Panc1 (cell line): ENCODE measurements at regions not wholly inside any gene's neighbourhood (a gene's known extent, or its start where the extent isn't known, plus 50 kb on each side); places are given as distances from the start of the nearest gene placed in this dataset.

ENCODE experiments used
- ATAC-seq: fragments of 200-7000 bp; cut with Tn5 transposase; 2 replicates; pipeline ENCODE4 v1.9.1; 2020; ENCODE audit warnings: mild to moderate bottlenecking, moderate library complexity
- BruUV-seq: library from RNA; stranded (reverse); fragments of 400-500 nt; replicated peaks from 2 replicates; lab custom pipeline; 2021; lab: Mats Ljungman, UMichigan
- CTCF ChIA-PET: fragments of 300-600 bp; sonication (Branson Sonifier 250); formaldehyde crosslinking; loops from one replicate; lab custom pipeline; 2022; ENCODE audit warnings: antibody characterized with exemption; lab: Charles Lee
- POLR2A ChIA-PET: fragments of 300-600 bp; sonication (Branson Sonifier 250); formaldehyde crosslinking; loops from one replicate; lab custom pipeline; 2022; ENCODE audit warnings: antibody characterized with exemption; lab: Charles Lee
- DNase-seq: peaks from one replicate; pipeline ENCODE4 v3.0.0-alpha.2; 2010; ENCODE audit warnings: low read depth, low spot score
- H3K27ac ChIP-seq: 2 replicates; pipeline ENCODE4 v1.5.1; 2011; ENCODE audit warnings: mild to moderate bottlenecking, low read length, inconsistent platforms
- H3K27me3 ChIP-seq: fragments of 200-500 bp; sonication (Bioruptor generic); 2 replicates; pipeline ENCODE4 v1.6.0; 2014; ENCODE audit warnings: low read length, inconsistent platforms; ENCODE audit not compliant: control insufficient read depth, insufficient read depth
- H3K36me3 ChIP-seq: fragments of 200-500 bp; sonication (Bioruptor generic); 2 replicates; pipeline ENCODE4 v1.5.1; 2014; ENCODE audit warnings: inconsistent platforms, mild to moderate bottlenecking, low read length, moderate library complexity; ENCODE audit not compliant: control insufficient read depth, insufficient read depth
- H3K4me1 ChIP-seq: 2 replicates; pipeline ENCODE4 v1.5.1; 2011; ENCODE audit warnings: inconsistent platforms, mild to moderate bottlenecking, low read length, moderate library complexity; ENCODE audit not compliant: control insufficient read depth, insufficient read depth
- H3K4me3 ChIP-seq, 2 experiments: 2 replicates each; pipeline ENCODE4 v1.5.1; 2011 to 2012; ENCODE audit warnings: low read depth in 2 of 2, low read length in 2 of 2, mild to moderate bottlenecking in 2 of 2, inconsistent platforms in 1 of 2, moderate library complexity in 1 of 2
- H3K9me3 ChIP-seq: fragments of 200-500 bp; sonication (Bioruptor generic); 2 replicates; pipeline ENCODE4 v1.5.1; 2014; ENCODE audit warnings: low read depth, mild to moderate bottlenecking, inconsistent platforms, low read length, moderate library complexity; ENCODE audit not compliant: control insufficient read depth, insufficient read depth
- CTCF ChIP-seq: fragments of 450-650 bp; IDR thresholded peaks from 2 replicates; pipeline ENCODE4 v1.5.1; 2017; ENCODE audit warnings: mild to moderate bottlenecking
- POLR2AphosphoS5 ChIP-seq: IDR thresholded peaks from 2 replicates; pipeline ENCODE4 v1.6.1; 2012; ENCODE audit warnings: mild to moderate bottlenecking, low read depth, low read length, moderate library complexity
- REST ChIP-seq, 2 experiments: IDR thresholded peaks; 2 replicates each; pipeline ENCODE4 v1.6.1; 2011 to 2012; ENCODE audit warnings: low read depth in 2 of 2, control low read depth in 1 of 2, low read length in 1 of 2, mild to moderate bottlenecking in 1 of 2, moderate library complexity in 1 of 2; ENCODE audit not compliant: insufficient read depth in 1 of 2
- SIN3A ChIP-seq: IDR thresholded peaks from 2 replicates; pipeline ENCODE4 v1.6.1; 2012; ENCODE audit warnings: low read depth, mild to moderate bottlenecking, low read length, moderate library complexity, borderline replicate concordance; ENCODE audit not compliant: insufficient read depth
- TCF7L2 ChIP-seq: IDR thresholded peaks from 2 replicates; pipeline ENCODE4 v1.6.1; 2011; ENCODE audit warnings: mild to moderate bottlenecking, low read depth, low read length, inconsistent platforms
- in situ Hi-C: cut with HindIII; loops from 2 replicates; pipeline ENCODE4 v1.10.0; 2016; ENCODE audit warnings: low sequenced_read_pairs, low pct_unique_long_range_greater_than_20kb
- intact Hi-C: fragments of 100-400 bp; cut with micrococcal nuclease; formaldehyde crosslinking; loops from one replicate; pipeline ENCODE4 v1.10.0; 2022; ENCODE audit not compliant: unreplicated experiment

GRCh38 chr1:91078859-91079258 lies 57.0 kb upstream of the ZNF644 start:
- DNase-seq (no peak), ATAC-seq (no peak)
- H3K4me3 ChIP-seq: no peak overlapping the region
- CTCF ChIA-PET: no interaction called here
- POLR2A ChIA-PET: no interaction called here
- in situ Hi-C loops: no loop called here
- H3K27ac ChIP-seq: no peak overlapping the region
- no peaks in the 10 kb centered on the region for H3K36me3 ChIP-seq
- TF ChIP-seq SIN3A (no peak), CTCF (no peak), TCF7L2 (no peak), REST (IDR thresholded peaks at IDR 0.05; ENCODE audit: insufficient read depth in 1 of 2, low read depth in 2 of 2, low read length in 1 of 2) (no peak), POLR2AphosphoS5 (no peak)
- intact Hi-C loops: no loop called here
- no peaks in the 10 kb centered on the region for H3K27me3 ChIP-seq
- no peaks in the 10 kb centered on the region for H3K9me3 ChIP-seq
- no TSS peak for BruUV-seq
- no peaks in the 10 kb centered on the region for H3K4me1 ChIP-seq

- H3K9me3 ChIP-seq: no peaks in the 10 kb centered on the region
- TF ChIP-seq CTCF (no peak), REST (IDR thresholded peaks at IDR 0.05; ENCODE audit: insufficient read depth in 1 of 2, low read depth in 2 of 2, low read length in 1 of 2) (no peak), TCF7L2 (no peak), SIN3A (no peak), POLR2AphosphoS5 (no peak)
- in situ Hi-C loops: no loop called here
- H3K36me3 ChIP-seq: no peaks in the 10 kb centered on the region
- ATAC-seq (no peak), DNase-seq (no peak)
- H3K4me1 ChIP-seq: no peaks in the 10 kb centered on the region
- no peaks in the 10 kb centered on the region for H3K27me3 ChIP-seq
- no peak overlapping the region for H3K4me3 ChIP-seq
- ChIA-PET CTCF (no interaction called here), POLR2A (no interaction called here)
- intact Hi-C loops: no loop called here
- no peak overlapping the region for H3K27ac ChIP-seq
- no TSS peak for BruUV-seq
Observed at GRCh38 chr1:91076834-91077233, 55.0 kb upstream of the ZNF644 start.
